ENCODE measurements at regions not wholly inside any gene's neighbourhood (a gene's known extent, or its start where the extent isn't known, plus 50 kb on each side); places are given as distances from the start of the nearest gene placed in this dataset.
"Not testable (repeated sequence)": the region's sequence is repeated elsewhere in the genome, so short reads cannot be mapped to it uniquely, and the experiment has no call there.

- TF ChIP-seq CTCF (IDR thresholded peaks at IDR 0.05): no peak
- TF ChIP-seq POLR2A (IDR thresholded peaks at IDR 0.05): no peak
- H3K4me3 ChIP-seq: no peak overlapping the region
- H3K9me3 ChIP-seq: no peaks in the 10 kb centered on the region
- DNase-seq: no peak
- no peaks in the 10 kb centered on the region for H3K4me1 ChIP-seq
- intact Hi-C loops (cut with DNase I; ENCODE audit: low total_unique reads): no loop called here
- no peak overlapping the region for H3K27ac ChIP-seq
- H3K27me3 ChIP-seq: no peaks in the 10 kb centered on the region
- H3K36me3 ChIP-seq: no peaks in the 10 kb centered on the region
These were observed 487.5 kb upstream of the GRIN3A start for GRCh38 chr9:102225841-102226441.

DNA sequence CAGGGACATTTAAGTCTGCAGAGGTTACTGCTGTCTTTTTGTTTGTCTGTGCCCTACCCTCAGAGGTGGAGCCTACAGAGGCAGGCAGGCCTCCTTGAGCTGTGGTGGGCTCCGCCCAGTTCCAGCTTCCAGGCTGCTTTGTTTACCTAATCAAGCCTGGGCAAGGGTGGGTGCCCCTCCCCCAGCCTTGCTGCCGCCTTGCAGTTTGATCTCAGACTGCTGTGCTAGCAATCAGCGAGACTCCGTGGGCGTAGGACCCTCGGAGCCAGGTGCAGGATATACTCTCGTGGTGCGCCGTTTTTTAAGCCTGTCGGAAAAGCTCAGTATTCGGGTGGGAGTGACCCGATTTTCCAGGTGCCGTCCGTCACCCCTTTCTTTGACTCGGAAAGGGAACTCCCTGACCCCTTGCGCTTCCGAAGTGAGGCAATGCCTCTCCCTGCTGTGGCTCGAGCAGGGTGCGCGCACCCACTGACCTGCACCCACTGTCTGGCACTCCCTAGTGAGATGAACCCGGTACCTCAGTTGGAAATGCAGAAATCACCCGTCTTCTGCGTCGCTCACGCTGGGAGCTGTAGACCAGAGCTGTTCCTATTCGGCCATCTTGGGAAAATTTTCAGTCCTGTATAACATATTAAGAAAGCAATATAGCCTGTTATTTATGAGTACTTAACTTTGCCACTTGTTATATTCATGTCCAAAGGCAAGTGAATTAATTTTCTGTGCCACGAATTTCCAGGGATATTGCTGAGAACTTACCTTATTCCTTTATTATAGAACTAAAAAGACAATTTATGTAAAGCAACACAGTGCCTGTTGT lies 485.1 kb upstream of the GRIN3A start:
- H3K9me3 ChIP-seq; H3K27me3 ChIP-seq; intact Hi-C loops (cut with DNase I; ENCODE audit: low total_unique reads): not testable (repeated sequence)

DNA sequence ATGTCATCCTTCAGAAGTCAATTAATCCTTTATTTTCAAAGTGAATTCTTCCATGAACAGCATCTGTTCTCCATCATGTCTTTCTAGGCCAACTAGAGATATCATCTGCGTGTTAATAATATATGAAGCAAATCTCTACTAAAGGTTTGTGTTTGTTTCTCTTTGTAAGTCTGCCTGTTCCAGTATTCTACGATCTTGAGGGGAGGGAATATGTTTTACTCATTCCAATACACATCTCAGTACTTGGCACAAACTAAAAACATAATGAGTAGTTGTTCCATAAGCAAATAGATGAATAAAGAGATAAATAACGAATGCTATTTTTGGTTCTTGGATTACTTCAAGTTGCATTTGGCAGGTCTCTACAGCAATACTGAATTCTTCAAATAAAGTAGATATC lies 470.7 kb upstream of the GRIN3A start:
- DNase-seq: no peak
- no peak overlapping the region for H3K27ac ChIP-seq
- H3K9me3 ChIP-seq: no peaks in the 10 kb centered on the region
- H3K4me3 ChIP-seq: no peak overlapping the region
- no peaks in the 10 kb centered on the region for H3K4me1 ChIP-seq
- H3K27me3 ChIP-seq: no peaks in the 10 kb centered on the region
- TF ChIP-seq CTCF (IDR thresholded peaks at IDR 0.05) (no peak), POLR2A (IDR thresholded peaks at IDR 0.05) (no peak)
- H3K36me3 ChIP-seq: no peaks in the 10 kb centered on the region
- intact Hi-C loops (cut with DNase I; ENCODE audit: low total_unique reads): no loop called here

More for the DNA sequence above, 485.1 kb upstream of the GRIN3A start:
- not testable (repeated sequence) for H3K4me1 ChIP-seq, H3K36me3 ChIP-seq, H3K27ac ChIP-seq, H3K4me3 ChIP-seq, DNase-seq

DNA sequence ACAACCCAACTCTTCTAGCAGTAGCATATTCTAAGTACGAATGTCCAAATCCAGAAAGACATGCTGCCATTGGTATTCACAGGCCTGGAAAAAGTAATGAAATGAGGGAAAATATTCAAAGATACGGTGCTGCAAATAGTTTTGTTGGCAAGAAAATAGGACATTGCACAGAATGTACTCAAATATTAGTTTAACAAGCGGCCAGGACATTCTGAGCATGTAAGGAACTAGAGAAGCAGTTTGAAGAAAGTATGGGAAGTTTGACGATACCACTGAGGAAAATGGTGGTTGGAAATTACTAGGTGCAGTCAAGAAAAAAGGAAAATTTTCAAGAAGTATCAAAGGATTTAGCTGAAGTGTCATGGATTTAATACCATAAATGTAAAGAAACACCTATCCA lies 468.0 kb upstream of the GRIN3A start:
- Histone ChIP-seq H3K27me3 (no peaks in the 10 kb centered on the region), H3K27ac (no peak overlapping the region), H3K9me3 (no peaks in the 10 kb centered on the region), H3K4me3 (no peak overlapping the region), H3K36me3 (no peaks in the 10 kb centered on the region), H3K4me1 (no peaks in the 10 kb centered on the region)
- no peak for DNase-seq
- TF ChIP-seq POLR2A (IDR thresholded peaks at IDR 0.05) (no peak), CTCF (IDR thresholded peaks at IDR 0.05) (no peak)
- intact Hi-C loops (cut with DNase I; ENCODE audit: low total_unique reads): no loop called here

DNA sequence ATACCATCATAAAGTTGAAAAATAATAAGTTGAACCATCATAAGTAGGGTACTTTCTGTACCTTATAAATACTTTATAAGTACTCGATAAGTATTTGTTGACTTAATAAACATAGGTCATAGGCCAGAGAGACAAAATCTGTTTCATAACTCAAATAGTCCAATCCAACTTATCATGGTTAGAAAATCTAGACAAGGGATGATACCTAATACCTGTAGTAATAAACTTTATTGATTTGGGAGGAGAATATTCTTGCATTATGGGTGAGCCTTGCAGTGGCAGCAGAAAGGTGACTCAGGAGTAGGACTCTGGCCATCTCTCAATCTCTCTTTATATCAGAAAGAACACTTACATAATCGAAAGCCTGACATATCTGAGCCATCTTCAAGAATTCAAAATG lies 466.8 kb upstream of the GRIN3A start:
- H3K4me3 ChIP-seq: no peak overlapping the region
- no peaks in the 10 kb centered on the region for H3K36me3 ChIP-seq
- no peak for DNase-seq
- no peaks in the 10 kb centered on the region for H3K9me3 ChIP-seq
- TF ChIP-seq POLR2A (IDR thresholded peaks at IDR 0.05): no peak
- no peak for TF ChIP-seq CTCF (IDR thresholded peaks at IDR 0.05)
- H3K27ac ChIP-seq: no peak overlapping the region
- H3K4me1 ChIP-seq: no peaks in the 10 kb centered on the region
- H3K27me3 ChIP-seq: no peaks in the 10 kb centered on the region
- intact Hi-C loops (cut with DNase I; ENCODE audit: low total_unique reads): no loop called here

Data from uterus (tissue), 3 donors.